CD4-positive, alpha-beta T cell (primary cell): ENCODE measurements at regions not wholly inside any gene's neighbourhood (a gene's known extent, or its start where the extent isn't known, plus 50 kb on each side); places are given as distances from the start of the nearest gene placed in this dataset.

Experiments
- ATAC-seq: fragments of 200-7000 bp; cut with Tn5 transposase; one replicate; pipeline ENCODE4 v1.10.0; 2022; ENCODE audit warnings: mild to moderate bottlenecking; ENCODE audit not compliant: poor library complexity
- CTCF ChIA-PET: fragments of 350-600 bp; sonication (Branson Sonifier 250); formaldehyde crosslinking; loops from one replicate; lab custom pipeline; 2021; ENCODE audit warnings: antibody characterized with exemption, inconsistent platforms; lab: Charles Lee
- POLR2A ChIA-PET: fragments of 350-600 bp; sonication (Branson Sonifier 250); formaldehyde crosslinking; loops from one replicate; lab custom pipeline; 2021; ENCODE audit warnings: antibody characterized with exemption, inconsistent platforms; lab: Charles Lee
- DNase-seq, 14 experiments: peaks; one replicate each; pipeline ENCODE4 v3.0.0-alpha.2; 2013 to 2020; ENCODE audit warnings: mixed read lengths in 2 of 14
- H3K27ac ChIP-seq, 2 donors: one replicate each; pipeline versions ENCODE4 v1.5.1 to v1.7.0; 2013; ENCODE audit warnings: low read length in 2 of 2, low read depth in 1 of 2, mild to moderate bottlenecking in 1 of 2
- H3K27me3 ChIP-seq, 2 experiments: 1 replicate in 1 of 2; 2 replicates in 1 of 2; pipeline versions ENCODE4 v1.6.1 to v1.7.0; 2013; ENCODE audit warnings: low read length in 2 of 2, control low read depth in 1 of 2, mild to moderate bottlenecking in 1 of 2, moderate library complexity in 1 of 2; ENCODE audit not compliant: insufficient read depth in 2 of 2, control insufficient read depth in 1 of 2
- H3K36me3 ChIP-seq: one replicate; pipeline ENCODE4 v1.6.1; 2013; ENCODE audit warnings: low read length, control low read depth; ENCODE audit not compliant: insufficient read depth
- H3K4me1 ChIP-seq: one replicate; pipeline ENCODE4 v1.6.1; 2013; ENCODE audit warnings: low read length, control low read depth; ENCODE audit not compliant: insufficient read depth
- H3K4me3 ChIP-seq: one replicate; pipeline ENCODE4 v1.5.1; 2013; ENCODE audit warnings: mild to moderate bottlenecking, low read length, moderate library complexity
- H3K9me3 ChIP-seq, 2 experiments: 1 replicate in 1 of 2; 2 replicates in 1 of 2; pipeline versions ENCODE4 v1.6.1 to v1.7.0; 2013; ENCODE audit warnings: low read length in 2 of 2, mild to moderate bottlenecking in 2 of 2, control low read depth in 1 of 2, moderate library complexity in 1 of 2; ENCODE audit not compliant: control insufficient read depth in 1 of 2, insufficient read depth in 1 of 2
- H3K27ac Mint-ChIP-seq: one replicate; pipeline ENCODE4 v1.8.0; 2020; ENCODE audit warnings: mixed read lengths
- H3K27me3 Mint-ChIP-seq: one replicate; pipeline ENCODE4 v1.8.0; 2021; ENCODE audit warnings: mixed read lengths
- H3K36me3 Mint-ChIP-seq: one replicate; pipeline ENCODE4 v1.8.0; 2021; ENCODE audit warnings: low read depth, mixed read lengths
- H3K4me1 Mint-ChIP-seq: one replicate; pipeline ENCODE4 v1.8.0; 2021; ENCODE audit warnings: low read depth, mixed read lengths
- H3K4me3 Mint-ChIP-seq: one replicate; pipeline ENCODE4 v1.8.0; 2020; ENCODE audit warnings: mild to moderate bottlenecking, mixed read lengths
- H3K9me3 Mint-ChIP-seq: one replicate; pipeline ENCODE4 v1.8.0; 2020; ENCODE audit warnings: mixed read lengths
- CTCF ChIP-seq: fragments of 200-600 bp; IDR thresholded peaks from one replicate; pipeline ENCODE4 v1.8.0; 2022; ENCODE audit warnings: antibody characterized with exemption, mild to moderate bottlenecking
- intact Hi-C, 2 experiments: fragments of 100-400 bp; cut with DNase I in 1 of 2; cut with micrococcal nuclease in 1 of 2; formaldehyde crosslinking; loops; one replicate each; pipeline versions ENCODE4 v1.15.1 to v1.9.0; 2023 to 2025; cut with DNase I, micrococcal nuclease

DNA sequence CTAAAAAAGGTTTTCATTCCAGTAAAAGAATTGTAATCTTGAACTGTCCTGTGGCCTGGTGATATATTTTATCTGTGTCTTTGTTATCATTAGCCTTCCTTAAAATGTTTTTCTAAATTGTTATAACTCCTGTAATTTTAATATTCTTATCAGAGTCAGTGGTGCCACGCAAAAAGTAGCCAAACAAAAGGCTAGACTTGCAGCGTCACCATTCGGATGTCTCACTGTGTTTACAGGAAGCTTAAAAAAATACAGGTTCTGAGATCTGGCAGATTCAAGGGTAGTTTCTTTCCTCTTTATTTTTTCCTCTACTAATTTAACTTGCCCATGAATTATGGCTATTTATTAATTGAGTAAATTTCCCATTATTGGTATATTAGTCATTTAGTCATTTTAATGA lies 362.3 kb downstream of the MAT2B start:
- H3K27me3 ChIP-seq: no peaks in the 10 kb centered on the region
- no peaks in the 10 kb centered on the region for H3K4me1 ChIP-seq
- ChIA-PET POLR2A (no interaction called here), CTCF (no interaction called here)
- intact Hi-C loops: no loop called here
- TF ChIP-seq CTCF: no peak
- DNase-seq: no peak
- H3K27ac Mint-ChIP-seq: no peak overlapping the region
- no peak overlapping the region for H3K4me3 ChIP-seq
- H3K27ac ChIP-seq: no peak overlapping the region
- no peaks in the 10 kb centered on the region for H3K9me3 Mint-ChIP-seq
- H3K27me3 Mint-ChIP-seq: no peaks in the 10 kb centered on the region
- H3K36me3 Mint-ChIP-seq: no peaks in the 10 kb centered on the region
- no peak overlapping the region for H3K4me3 Mint-ChIP-seq
- no peaks in the 10 kb centered on the region for H3K9me3 ChIP-seq
- no peaks in the 10 kb centered on the region for H3K36me3 ChIP-seq
- no peak for ATAC-seq
- no peaks in the 10 kb centered on the region for H3K4me1 Mint-ChIP-seq

- H3K27me3 Mint-ChIP-seq: no peaks in the 10 kb centered on the region
- POLR2A ChIA-PET: no interaction called here
These were observed 364.2 kb downstream of the MAT2B start for GRCh38 chr5:163869581-163869980.

DNA sequence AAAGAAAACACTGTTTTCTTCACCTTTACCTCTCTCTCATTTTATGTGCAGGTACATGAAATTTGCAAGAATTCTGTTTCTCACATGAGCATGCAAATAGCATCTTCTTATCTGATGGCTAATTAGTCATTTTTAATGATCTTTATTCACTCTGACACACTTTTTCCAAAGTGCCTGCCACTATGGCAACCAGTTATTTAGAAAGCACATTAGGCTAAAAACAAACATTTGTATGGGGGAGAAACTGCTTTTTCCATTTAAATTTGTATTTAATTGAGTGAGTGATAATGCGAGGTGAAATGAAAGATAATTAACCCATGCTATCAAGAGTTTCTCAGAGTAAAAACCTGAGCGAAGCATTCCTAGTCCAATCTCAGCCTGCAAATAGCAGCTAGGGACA lies 365.0 kb downstream of the MAT2B start:
- DNase-seq (no peak), ATAC-seq (no peak)
- H3K4me3 ChIP-seq: no peak overlapping the region
- TF ChIP-seq CTCF: no peak
- no peaks in the 10 kb centered on the region for H3K27me3 Mint-ChIP-seq
- no peaks in the 10 kb centered on the region for H3K9me3 ChIP-seq
- H3K27ac Mint-ChIP-seq: no peak overlapping the region
- CTCF ChIA-PET: no interaction called here
- no peak overlapping the region for H3K27ac ChIP-seq
- no peaks in the 10 kb centered on the region for H3K4me1 Mint-ChIP-seq
- no peaks in the 10 kb centered on the region for H3K4me1 ChIP-seq
- POLR2A ChIA-PET: no interaction called here
- H3K27me3 ChIP-seq: no peaks in the 10 kb centered on the region
- H3K36me3 Mint-ChIP-seq: no peaks in the 10 kb centered on the region
- H3K36me3 ChIP-seq: no peaks in the 10 kb centered on the region
- peaks cover 3% of the 10 kb centered on the region for H3K9me3 Mint-ChIP-seq
- H3K4me3 Mint-ChIP-seq: no peak overlapping the region
- intact Hi-C loops: no loop called here

More at GRCh38 chr5:163869581-163869980, 364.2 kb downstream of the MAT2B start:
- Histone ChIP-seq H3K27ac (no peak overlapping the region), H3K4me1 (no peaks in the 10 kb centered on the region), H3K9me3 (no peaks in the 10 kb centered on the region), H3K36me3 (no peaks in the 10 kb centered on the region), H3K27me3 (no peaks in the 10 kb centered on the region), H3K4me3 (no peak overlapping the region)
- CTCF ChIA-PET: no interaction called here
- no peak for TF ChIP-seq CTCF
- H3K4me1 Mint-ChIP-seq: no peaks in the 10 kb centered on the region
- H3K27ac Mint-ChIP-seq: no peak overlapping the region
- H3K4me3 Mint-ChIP-seq: no peak overlapping the region
- H3K36me3 Mint-ChIP-seq: no peaks in the 10 kb centered on the region
- DNase-seq (no peak), ATAC-seq (no peak)
- peaks cover 3% of the 10 kb centered on the region for H3K9me3 Mint-ChIP-seq
- intact Hi-C loops: no loop called here
